Activated naive CD8-positive, alpha-beta T cell treated with anti-CD3 and anti-CD28 coated beads, Interleukin-2, amount 50 U/mL, for 24 hours (primary cell): ENCODE measurements at regions not wholly inside any gene's neighbourhood (a gene's known extent, or its start where the extent isn't known, plus 50 kb on each side); places are given as distances from the start of the nearest gene placed in this dataset.
"Not testable (repeated sequence)": the region's sequence is repeated elsewhere in the genome, so short reads cannot be mapped to it uniquely, and the experiment has no call there.

Experiments
- ATAC-seq: fragments of 150-1000 bp; cut with Tn5 transposase; one replicate; pipeline ENCODE4 v1.10.0; 2021
- DNase-seq: peaks from one replicate; pipeline ENCODE4 v3.0.0; 2021
- H3K27ac Mint-ChIP-seq: one replicate; pipeline ENCODE4 v1.8.0; 2021; ENCODE audit warnings: mild to moderate bottlenecking, mixed read lengths
- H3K27me3 Mint-ChIP-seq: one replicate; pipeline ENCODE4 v1.8.0; 2021; ENCODE audit warnings: mixed read lengths
- H3K36me3 Mint-ChIP-seq: one replicate; pipeline ENCODE4 v1.8.0; 2021; ENCODE audit warnings: low read depth, mixed read lengths
- H3K4me1 Mint-ChIP-seq: one replicate; pipeline ENCODE4 v1.8.0; 2021; ENCODE audit warnings: mixed read lengths
- H3K4me3 Mint-ChIP-seq: one replicate; pipeline ENCODE4 v1.8.0; 2021; ENCODE audit warnings: mild to moderate bottlenecking, moderate library complexity, mixed read lengths
- H3K9me3 Mint-ChIP-seq: one replicate; pipeline ENCODE4 v1.8.0; 2021; ENCODE audit warnings: mixed read lengths

GRCh38 chr11:70894566-70895365 is 357.6 kb downstream of the SHANK2 start:
- no peak for DNase-seq
- Mint-ChIP-seq H3K9me3 (peaks cover 19% of the 10 kb centered on the region), H3K36me3 (no peaks in the 10 kb centered on the region), H3K27me3 (no peaks in the 10 kb centered on the region), H3K27ac (no peak overlapping the region), H3K4me1 (no peaks in the 10 kb centered on the region), H3K4me3 (no peak overlapping the region)
- ATAC-seq = no peak

GRCh38 chr11:70895366-70895670 is 357.1 kb downstream of the SHANK2 start:
- H3K9me3 Mint-ChIP-seq = peaks cover 19% of the 10 kb centered on the region
- no peaks in the 10 kb centered on the region for H3K4me1 Mint-ChIP-seq
- no peak for DNase-seq
- H3K27ac Mint-ChIP-seq = no peak overlapping the region
- H3K27me3 Mint-ChIP-seq = no peaks in the 10 kb centered on the region
- no peak for ATAC-seq
- no peak overlapping the region for H3K4me3 Mint-ChIP-seq
- no peaks in the 10 kb centered on the region for H3K36me3 Mint-ChIP-seq

GRCh38 chr11:70897429-70897828 is 354.9 kb downstream of the SHANK2 start:
- no peak overlapping the region for H3K4me3 Mint-ChIP-seq
- ATAC-seq (no peak), DNase-seq (no peak)
- H3K9me3 Mint-ChIP-seq = peaks cover 19% of the 10 kb centered on the region
- H3K4me1 Mint-ChIP-seq = no peaks in the 10 kb centered on the region
- no peaks in the 10 kb centered on the region for H3K36me3 Mint-ChIP-seq
- no peaks in the 10 kb centered on the region for H3K27me3 Mint-ChIP-seq
- no peak overlapping the region for H3K27ac Mint-ChIP-seq

- Mint-ChIP-seq H3K4me1 (no peaks in the 10 kb centered on the region), H3K9me3 (peaks cover 19% of the 10 kb centered on the region), H3K36me3 (no peaks in the 10 kb centered on the region), H3K27me3 (no peaks in the 10 kb centered on the region), H3K27ac (no peak overlapping the region), H3K4me3 (no peak overlapping the region)
- no peak for ATAC-seq
- DNase-seq = no peak
These were observed 352.8 kb downstream of the SHANK2 start for GRCh38 chr11:70899616-70900015.

- ATAC-seq = no peak
These were observed 351.8 kb downstream of the SHANK2 start for GRCh38 chr11:70900540-70900939.

GRCh38 chr11:70901951-70902521 is 350.3 kb downstream of the SHANK2 start:
- Mint-ChIP-seq H3K4me3 (no peak overlapping the region), H3K36me3 (no peaks in the 10 kb centered on the region), H3K9me3 (peaks cover 13% of the 10 kb centered on the region), H3K27ac (no peak overlapping the region), H3K27me3 (no peaks in the 10 kb centered on the region), H3K4me1 (no peaks in the 10 kb centered on the region)
- no peak for ATAC-seq
- no peak for DNase-seq

More at GRCh38 chr11:70900540-70900939, 351.8 kb downstream of the SHANK2 start:
- Mint-ChIP-seq H3K27me3 (no peaks in the 10 kb centered on the region), H3K9me3 (peaks cover 19% of the 10 kb centered on the region), H3K4me1 (no peaks in the 10 kb centered on the region), H3K36me3 (no peaks in the 10 kb centered on the region), H3K4me3 (no peak overlapping the region), H3K27ac (no peak overlapping the region)
- DNase-seq = no peak

- not testable (repeated sequence) for ATAC-seq, H3K4me3 Mint-ChIP-seq, H3K4me1 Mint-ChIP-seq, H3K36me3 Mint-ChIP-seq, DNase-seq, H3K27ac Mint-ChIP-seq, H3K9me3 Mint-ChIP-seq, H3K27me3 Mint-ChIP-seq
These were observed 349.1 kb downstream of the SHANK2 start for GRCh38 chr11:70903229-70903628.

- no peaks in the 10 kb centered on the region for H3K4me1 Mint-ChIP-seq
- H3K27ac Mint-ChIP-seq = no peak overlapping the region
- ATAC-seq (no peak), DNase-seq (no peak)
- H3K4me3 Mint-ChIP-seq = no peak overlapping the region
- H3K36me3 Mint-ChIP-seq = no peaks in the 10 kb centered on the region
- H3K9me3 Mint-ChIP-seq = no peaks in the 10 kb centered on the region
- peaks cover 5% of the 10 kb centered on the region for H3K27me3 Mint-ChIP-seq
These were observed 346.3 kb downstream of the SHANK2 start for GRCh38 chr11:70906101-70906500.

- H3K27me3 Mint-ChIP-seq = peaks cover 5% of the 10 kb centered on the region
- H3K4me3 Mint-ChIP-seq = no peak overlapping the region
- H3K4me1 Mint-ChIP-seq = peaks cover 7% of the 10 kb centered on the region
- no peaks in the 10 kb centered on the region for H3K9me3 Mint-ChIP-seq
- no peak overlapping the region for H3K27ac Mint-ChIP-seq
- no peaks in the 10 kb centered on the region for H3K36me3 Mint-ChIP-seq
- no peak for DNase-seq
- no peak for ATAC-seq
These were observed 344.2 kb downstream of the SHANK2 start for GRCh38 chr11:70908223-70908622.

- DNase-seq (no peak), ATAC-seq (no peak)
- peaks cover 7% of the 10 kb centered on the region for H3K27me3 Mint-ChIP-seq
- no peaks in the 10 kb centered on the region for H3K36me3 Mint-ChIP-seq
- H3K9me3 Mint-ChIP-seq = no peaks in the 10 kb centered on the region
- H3K27ac Mint-ChIP-seq = no peak overlapping the region
- H3K4me3 Mint-ChIP-seq = no peak overlapping the region
- peaks cover 7% of the 10 kb centered on the region for H3K4me1 Mint-ChIP-seq
These were observed 341.5 kb downstream of the SHANK2 start for GRCh38 chr11:70910835-70911234.

GRCh38 chr11:70912226-70912840 is 340.0 kb downstream of the SHANK2 start:
- Mint-ChIP-seq H3K4me3 (no peak overlapping the region), H3K27ac (no peak overlapping the region), H3K4me1 (peaks cover 7% of the 10 kb centered on the region), H3K36me3 (no peaks in the 10 kb centered on the region), H3K27me3 (peaks cover 7% of the 10 kb centered on the region), H3K9me3 (no peaks in the 10 kb centered on the region)
- no peak for ATAC-seq
- DNase-seq = no peak

GRCh38 chr11:70913715-70914231 is 338.6 kb downstream of the SHANK2 start:
- Mint-ChIP-seq H3K4me1 (peaks cover 7% of the 10 kb centered on the region), H3K9me3 (peaks cover 5% of the 10 kb centered on the region), H3K4me3 (no peak overlapping the region), H3K27me3 (peaks cover 7% of the 10 kb centered on the region), H3K36me3 (no peaks in the 10 kb centered on the region), H3K27ac (no peak overlapping the region)
- DNase-seq = no peak
- no peak for ATAC-seq

- H3K4me3 Mint-ChIP-seq = no peak overlapping the region
- no peak for DNase-seq
- no peak overlapping the region for H3K27ac Mint-ChIP-seq
- peaks cover 6% of the 10 kb centered on the region for H3K9me3 Mint-ChIP-seq
- no peaks in the 10 kb centered on the region for H3K36me3 Mint-ChIP-seq
- H3K4me1 Mint-ChIP-seq = peaks cover 7% of the 10 kb centered on the region
- ATAC-seq = no peak
- peaks cover 7% of the 10 kb centered on the region for H3K27me3 Mint-ChIP-seq
These were observed 337.9 kb downstream of the SHANK2 start for GRCh38 chr11:70914496-70914895.

- Mint-ChIP-seq H3K36me3 (no peaks in the 10 kb centered on the region), H3K4me3 (no peak overlapping the region), H3K27me3 (peaks cover 5% of the 10 kb centered on the region), H3K4me1 (peaks cover 7% of the 10 kb centered on the region), H3K9me3 (peaks cover 9% of the 10 kb centered on the region), H3K27ac (no peak overlapping the region)
- no peak for DNase-seq
- ATAC-seq = no peak
These were observed 337.0 kb downstream of the SHANK2 start for GRCh38 chr11:70915158-70915985.
